ENCODE measurements at regions not wholly inside any gene's neighbourhood (a gene's known extent, or its start where the extent isn't known, plus 50 kb on each side); places are given as distances from the start of the nearest gene placed in this dataset.

GRCh38 chr21:27653481-27653880 is 686.6 kb upstream of the ADAMTS5 start:
- DNase-seq (ENCODE audit: low spot score) (no peak), ATAC-seq (no peak)
- TF ChIP-seq, protein P1, sequence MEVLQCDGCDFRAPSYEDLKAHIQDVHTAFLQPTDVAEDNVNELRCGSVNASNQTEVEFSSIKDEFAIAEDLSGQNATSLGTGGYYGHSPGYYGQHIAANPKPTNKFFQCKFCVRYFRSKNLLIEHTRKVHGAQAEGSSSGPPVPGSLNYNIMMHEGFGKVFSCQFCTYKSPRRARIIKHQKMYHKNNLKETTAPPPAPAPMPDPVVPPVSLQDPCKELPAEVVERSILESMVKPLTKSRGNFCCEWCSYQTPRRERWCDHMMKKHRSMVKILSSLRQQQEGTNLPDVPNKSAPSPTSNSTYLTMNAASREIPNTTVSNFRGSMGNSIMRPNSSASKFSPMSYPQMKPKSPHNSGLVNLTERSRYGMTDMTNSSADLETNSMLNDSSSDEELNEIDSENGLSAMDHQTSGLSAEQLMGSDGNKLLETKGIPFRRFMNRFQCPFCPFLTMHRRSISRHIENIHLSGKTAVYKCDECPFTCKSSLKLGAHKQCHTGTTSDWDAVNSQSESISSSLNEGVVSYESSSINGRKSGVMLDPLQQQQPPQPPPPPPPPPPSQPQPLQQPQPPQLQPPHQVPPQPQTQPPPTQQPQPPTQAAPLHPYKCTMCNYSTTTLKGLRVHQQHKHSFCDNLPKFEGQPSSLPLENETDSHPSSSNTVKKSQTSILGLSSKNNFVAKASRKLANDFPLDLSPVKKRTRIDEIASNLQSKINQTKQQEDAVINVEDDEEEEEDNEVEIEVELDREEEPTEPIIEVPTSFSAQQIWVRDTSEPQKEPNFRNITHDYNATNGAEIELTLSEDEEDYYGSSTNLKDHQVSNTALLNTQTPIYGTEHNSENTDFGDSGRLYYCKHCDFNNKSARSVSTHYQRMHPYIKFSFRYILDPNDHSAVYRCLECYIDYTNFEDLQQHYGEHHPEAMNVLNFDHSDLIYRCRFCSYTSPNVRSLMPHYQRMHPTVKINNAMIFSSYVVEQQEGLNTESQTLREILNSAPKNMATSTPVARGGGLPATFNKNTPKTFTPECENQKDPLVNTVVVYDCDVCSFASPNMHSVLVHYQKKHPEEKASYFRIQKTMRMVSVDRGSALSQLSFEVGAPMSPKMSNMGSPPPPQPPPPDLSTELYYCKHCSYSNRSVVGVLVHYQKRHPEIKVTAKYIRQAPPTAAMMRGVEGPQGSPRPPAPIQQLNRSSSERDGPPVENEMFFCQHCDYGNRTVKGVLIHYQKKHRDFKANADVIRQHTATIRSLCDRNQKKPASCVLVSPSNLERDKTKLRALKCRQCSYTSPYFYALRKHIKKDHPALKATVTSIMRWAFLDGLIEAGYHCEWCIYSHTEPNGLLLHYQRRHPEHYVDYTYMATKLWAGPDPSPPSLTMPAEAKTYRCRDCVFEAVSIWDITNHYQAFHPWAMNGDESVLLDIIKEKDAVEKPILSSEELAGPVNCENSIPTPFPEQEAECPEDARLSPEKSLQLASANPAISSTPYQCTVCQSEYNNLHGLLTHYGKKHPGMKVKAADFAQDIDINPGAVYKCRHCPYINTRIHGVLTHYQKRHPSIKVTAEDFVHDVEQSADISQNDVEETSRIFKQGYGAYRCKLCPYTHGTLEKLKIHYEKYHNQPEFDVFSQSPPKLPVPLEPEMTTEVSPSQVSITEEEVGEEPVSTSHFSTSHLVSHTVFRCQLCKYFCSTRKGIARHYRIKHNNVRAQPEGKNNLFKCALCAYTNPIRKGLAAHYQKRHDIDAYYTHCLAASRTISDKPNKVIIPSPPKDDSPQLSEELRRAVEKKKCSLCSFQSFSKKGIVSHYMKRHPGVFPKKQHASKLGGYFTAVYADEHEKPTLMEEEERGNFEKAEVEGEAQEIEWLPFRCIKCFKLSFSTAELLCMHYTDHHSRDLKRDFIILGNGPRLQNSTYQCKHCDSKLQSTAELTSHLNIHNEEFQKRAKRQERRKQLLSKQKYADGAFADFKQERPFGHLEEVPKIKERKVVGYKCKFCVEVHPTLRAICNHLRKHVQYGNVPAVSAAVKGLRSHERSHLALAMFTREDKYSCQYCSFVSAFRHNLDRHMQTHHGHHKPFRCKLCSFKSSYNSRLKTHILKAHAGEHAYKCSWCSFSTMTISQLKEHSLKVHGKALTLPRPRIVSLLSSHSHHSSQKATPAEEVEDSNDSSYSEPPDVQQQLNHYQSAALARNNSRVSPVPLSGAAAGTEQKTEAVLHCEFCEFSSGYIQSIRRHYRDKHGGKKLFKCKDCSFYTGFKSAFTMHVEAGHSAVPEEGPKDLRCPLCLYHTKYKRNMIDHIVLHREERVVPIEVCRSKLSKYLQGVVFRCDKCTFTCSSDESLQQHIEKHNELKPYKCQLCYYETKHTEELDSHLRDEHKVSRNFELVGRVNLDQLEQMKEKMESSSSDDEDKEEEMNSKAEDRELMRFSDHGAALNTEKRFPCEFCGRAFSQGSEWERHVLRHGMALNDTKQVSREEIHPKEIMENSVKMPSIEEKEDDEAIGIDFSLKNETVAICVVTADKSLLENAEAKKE (CRISPR knock-in tag; IDR thresholded peaks at IDR 0.05): no peak
- TF ChIP-seq EZH2phosphoT487 (IDR thresholded peaks at IDR 0.05; ENCODE audit: unreplicated experiment): no peak
- no peak for TF ChIP-seq CREB1 (CRISPR knock-in tag; IDR thresholded peaks at IDR 0.05; ENCODE audit: low read depth)
- TF ChIP-seq ETS1 (IDR thresholded peaks at IDR 0.05): no peak
- TF ChIP-seq EZH2 (IDR thresholded peaks at IDR 0.05; ENCODE audit: low read depth, unreplicated experiment): no peak
- TF ChIP-seq POLR2AphosphoS5 (IDR thresholded peaks at IDR 0.05; ENCODE audit: low read depth): no peak
- no peak for TF ChIP-seq NANOG (IDR thresholded peaks at IDR 0.05; ENCODE audit: borderline replicate concordance)
- no peak for TF ChIP-seq JUNB (IDR thresholded peaks at IDR 0.05; ENCODE audit: unreplicated experiment)
- no peak for TF ChIP-seq STAT1 (IDR thresholded peaks at IDR 0.05; ENCODE audit: unreplicated experiment)
- TF ChIP-seq REST (IDR thresholded peaks at IDR 0.05; ENCODE audit: unreplicated experiment): no peak
- no peak for TF ChIP-seq ZNF114 (CRISPR knock-in tag; IDR thresholded peaks at IDR 0.05)
- TF ChIP-seq ZNF331 (CRISPR knock-in tag; IDR thresholded peaks at IDR 0.05; ENCODE audit: low read depth): no peak
- no peak for TF ChIP-seq CTCF (conservative IDR thresholded peaks at IDR 0.05; ENCODE audit: low read depth in 2 of 2)
- Mint-ChIP-seq H3K36me3 (ENCODE audit: low read depth) (no peaks in the 10 kb centered on the region), H3K27me3 (ENCODE audit: insufficient read depth, low read depth, poor library complexity) (no peaks in the 10 kb centered on the region), H3K4me1 (no peaks in the 10 kb centered on the region), H3K9me3 (no peaks in the 10 kb centered on the region; the same call in 1 of the 3 replicates), H3K4me3 (no peak overlapping the region), H3K27ac (no peak overlapping the region)
- Histone ChIP-seq H3K27ac (ENCODE audit: low read depth) (no peak overlapping the region), H3K79me2 (replicated peaks; ENCODE audit: insufficient read depth) (no peaks in the 10 kb centered on the region), H3K27me3 (ENCODE audit: insufficient read depth) (no peaks in the 10 kb centered on the region), H3K9me2 (ENCODE audit: insufficient read depth) (no peaks in the 10 kb centered on the region), H2AFZ (no peak overlapping the region), H3F3A (replicated peaks; ENCODE audit: low read depth) (no peaks in the 10 kb centered on the region), H3K4me2 (no peak overlapping the region), H3K36me3 (ENCODE audit: insufficient read depth) (no peaks in the 10 kb centered on the region), H3K4me3 (no peak overlapping the region), H3K4me1 (ENCODE audit: insufficient read depth) (no peaks in the 10 kb centered on the region), H4K20me1 (replicated peaks; ENCODE audit: insufficient read depth) (no peaks in the 10 kb centered on the region)

Data from GM23338 (cell line).